GM10248 (cell line): ENCODE measurements at regions not wholly inside any gene's neighbourhood (a gene's known extent, or its start where the extent isn't known, plus 50 kb on each side); places are given as distances from the start of the nearest gene placed in this dataset.

Source experiments
- CTCF ChIA-PET: fragments of 300-600 bp; sonication (Branson Sonifier 250); formaldehyde crosslinking; extraction: SDS; loops from one replicate; lab custom pipeline; 2021; ENCODE audit warnings: antibody characterized with exemption; lab: Yijun Ruan, JAX
- POLR2A ChIA-PET: fragments of 350-650 bp; sonication (Branson Sonifier 250); formaldehyde crosslinking; extraction: SDS; loops from one replicate; lab custom pipeline; 2020; ENCODE audit warnings: antibody characterized with exemption; lab: Yijun Ruan, JAX
- DNase-seq: peaks from one replicate; pipeline ENCODE4 v3.0.0; 2012; ENCODE audit errors: extremely low spot score
- TF ChIP-seq, protein P1 (sequence below): IDR thresholded peaks from 2 replicates; pipeline ENCODE4 v1.5.1; 2012; ENCODE audit warnings: mild to moderate bottlenecking, low read depth; ENCODE audit errors: extremely low read depth, missing control alignments, control extremely low read depth

DNA sequence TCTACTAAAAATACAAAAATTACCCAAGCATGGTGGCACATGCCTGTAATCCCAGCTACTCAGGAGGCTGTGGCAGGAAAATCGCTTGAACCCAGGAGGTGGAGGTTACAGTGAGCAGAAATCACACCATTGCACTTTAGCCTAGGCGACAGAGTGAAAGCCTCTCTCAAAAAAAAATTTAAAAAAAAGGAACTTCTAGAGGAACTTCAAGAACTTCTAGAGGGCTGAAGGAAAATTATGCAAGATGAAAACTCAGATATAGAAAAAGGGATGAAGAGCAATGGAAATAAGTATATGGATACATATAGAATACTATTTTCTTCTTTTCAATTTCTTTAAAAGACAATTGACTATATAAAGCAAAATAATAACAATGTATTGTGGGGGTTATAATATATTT is 51.2 kb upstream of the PRR5 start:
- POLR2A ChIA-PET: no interaction called here
- CTCF ChIA-PET: no interaction called here

DNA sequence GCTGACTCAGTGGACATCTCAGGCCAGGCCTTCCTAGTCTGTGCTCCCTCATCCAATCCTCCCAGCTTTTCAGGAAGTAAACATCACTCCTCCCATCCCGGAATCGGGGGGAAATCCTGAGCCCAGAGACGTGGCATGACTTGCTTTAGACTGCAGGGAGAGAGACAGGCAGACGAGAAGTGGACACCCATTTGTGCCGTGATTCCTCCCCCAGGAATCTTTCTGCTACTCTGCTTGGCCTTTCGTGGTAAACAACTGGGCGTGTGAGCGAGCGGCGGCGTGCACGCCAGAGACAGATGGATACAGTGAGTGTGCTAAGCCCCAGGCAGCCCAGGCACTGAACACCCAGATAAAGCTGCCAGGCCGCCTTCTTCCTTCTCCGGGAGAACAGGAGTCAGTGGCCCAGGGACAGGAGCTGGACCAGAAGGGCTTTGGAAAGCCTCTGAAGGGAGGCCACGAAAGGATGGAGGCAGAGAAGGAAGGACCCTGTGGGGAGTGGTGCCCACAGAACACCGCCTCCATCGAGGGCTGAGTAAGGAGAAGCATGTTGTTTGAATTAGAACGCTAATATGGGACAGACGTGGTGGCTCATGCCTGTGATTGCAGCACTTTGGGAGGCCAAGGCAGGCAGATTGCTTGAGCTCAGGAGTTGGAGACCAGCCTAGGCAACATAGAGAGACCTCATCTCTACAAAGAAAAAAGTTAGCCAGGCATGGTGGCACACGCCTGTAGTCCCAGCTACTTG is 53.0 kb upstream of the PRR5 start:
- CTCF ChIA-PET: interaction anchor here (1.0 kb wide), 1 partner anchor 13 kb away, joined by 3 read pairs; no protein-coding TSS in a partner anchor
- POLR2A ChIA-PET: no interaction called here
- TF ChIP-seq, protein P1, sequence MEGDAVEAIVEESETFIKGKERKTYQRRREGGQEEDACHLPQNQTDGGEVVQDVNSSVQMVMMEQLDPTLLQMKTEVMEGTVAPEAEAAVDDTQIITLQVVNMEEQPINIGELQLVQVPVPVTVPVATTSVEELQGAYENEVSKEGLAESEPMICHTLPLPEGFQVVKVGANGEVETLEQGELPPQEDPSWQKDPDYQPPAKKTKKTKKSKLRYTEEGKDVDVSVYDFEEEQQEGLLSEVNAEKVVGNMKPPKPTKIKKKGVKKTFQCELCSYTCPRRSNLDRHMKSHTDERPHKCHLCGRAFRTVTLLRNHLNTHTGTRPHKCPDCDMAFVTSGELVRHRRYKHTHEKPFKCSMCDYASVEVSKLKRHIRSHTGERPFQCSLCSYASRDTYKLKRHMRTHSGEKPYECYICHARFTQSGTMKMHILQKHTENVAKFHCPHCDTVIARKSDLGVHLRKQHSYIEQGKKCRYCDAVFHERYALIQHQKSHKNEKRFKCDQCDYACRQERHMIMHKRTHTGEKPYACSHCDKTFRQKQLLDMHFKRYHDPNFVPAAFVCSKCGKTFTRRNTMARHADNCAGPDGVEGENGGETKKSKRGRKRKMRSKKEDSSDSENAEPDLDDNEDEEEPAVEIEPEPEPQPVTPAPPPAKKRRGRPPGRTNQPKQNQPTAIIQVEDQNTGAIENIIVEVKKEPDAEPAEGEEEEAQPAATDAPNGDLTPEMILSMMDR: no peak
- DNase-seq: no peak

More for the DNA sequence above, 51.2 kb upstream of the PRR5 start:
- DNase-seq: no peak
- TF ChIP-seq, protein P1: no peak

DNA sequence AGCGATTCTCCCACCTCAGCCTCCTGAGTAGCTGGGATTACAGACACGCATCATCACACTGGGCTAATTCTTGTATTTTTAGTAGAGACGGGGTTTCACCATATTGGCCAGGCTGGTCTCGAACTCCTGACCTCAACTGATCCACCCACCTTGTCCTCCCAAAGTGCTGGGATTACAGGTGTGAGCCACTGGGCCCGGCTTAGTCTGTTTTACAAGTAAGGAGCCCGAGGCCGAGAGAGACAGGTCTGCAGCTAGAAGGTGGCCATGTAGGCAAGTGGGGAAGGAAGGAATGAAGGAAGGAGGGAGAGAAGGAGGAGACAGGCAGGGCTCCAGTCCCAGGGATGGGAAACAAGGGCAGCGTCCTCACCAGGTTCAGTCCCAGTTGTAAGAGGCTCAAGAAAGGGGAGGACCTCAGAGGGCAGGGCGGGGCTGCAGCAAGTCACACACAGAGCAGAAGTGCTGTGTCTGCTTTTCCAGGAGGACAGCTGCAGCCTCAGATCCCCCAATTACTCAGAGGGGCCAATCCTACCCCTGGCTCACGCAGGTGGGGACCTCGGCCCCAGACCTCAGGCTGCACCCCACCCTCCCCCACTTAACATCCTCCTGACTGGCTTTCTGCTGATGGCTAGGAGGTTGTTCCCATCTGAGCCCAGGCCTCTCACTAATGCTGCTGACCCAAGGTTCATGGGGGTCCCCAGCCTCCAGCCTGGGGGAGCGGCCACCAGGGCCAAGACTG is 53.8 kb upstream of the PRR5 start:
- CTCF ChIA-PET: interaction anchor here (4.1 kb wide), 1 partner anchor 22 kb away, joined by 18 read pairs; no protein-coding TSS in a partner anchor
- TF ChIP-seq, protein P1: no peak
- no peak for DNase-seq
- POLR2A ChIA-PET: no interaction called here

DNA sequence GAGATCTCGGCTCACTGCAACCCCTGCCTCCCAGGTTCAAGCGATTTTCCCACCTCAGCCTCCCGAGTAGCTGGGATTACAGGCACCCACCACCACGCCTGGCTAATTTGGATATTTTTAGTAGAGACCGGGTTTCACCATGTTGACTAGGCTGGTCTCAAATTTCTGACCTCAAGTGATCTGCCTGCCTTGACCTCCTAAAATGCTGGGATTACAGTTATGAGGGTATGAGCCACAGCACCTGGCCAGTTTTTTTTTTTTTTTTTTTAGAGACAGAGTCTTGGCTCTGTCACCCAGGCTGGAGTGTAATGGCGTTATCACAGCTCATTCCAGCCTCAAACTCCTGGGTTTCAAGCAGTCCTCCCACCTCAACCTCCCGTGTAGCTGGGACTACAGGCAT is 54.9 kb upstream of the PRR5 start:
- DNase-seq: no peak
- ChIA-PET POLR2A (no interaction called here), CTCF (interaction anchor here (4.1 kb wide), 1 partner anchor 21 kb away, joined by 18 read pairs; no protein-coding TSS in a partner anchor)
- TF ChIP-seq, protein P1: no peak

DNA sequence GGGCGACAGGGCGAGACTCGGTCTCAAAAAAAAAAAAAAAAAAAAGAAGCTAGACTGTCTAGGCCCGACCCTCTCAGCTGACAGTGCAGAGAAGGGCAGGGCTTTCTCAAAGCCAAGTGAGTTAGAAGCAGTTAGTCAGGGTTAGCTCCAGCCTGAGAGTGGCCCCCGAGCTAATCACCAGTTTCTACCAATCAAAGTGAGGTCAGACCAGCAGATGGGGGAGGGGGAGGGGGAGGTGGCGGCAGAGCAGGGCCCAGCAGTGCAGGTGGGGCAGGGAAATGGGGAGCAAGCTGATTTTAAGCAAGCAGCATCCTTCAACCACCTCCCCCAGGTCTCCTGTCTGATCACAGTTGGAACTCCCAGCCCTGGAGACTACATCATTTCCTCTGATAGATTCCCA is 55.3 kb upstream of the PRR5 start:
- no peak for DNase-seq
- TF ChIP-seq, protein P1: no peak
- ChIA-PET POLR2A (interaction anchor here (0.6 kb wide), 1 partner anchor 350 kb away, joined by 3 read pairs; no protein-coding TSS in a partner anchor), CTCF (interaction anchor here (4.1 kb wide), 1 partner anchor 20 kb away, joined by 18 read pairs; no protein-coding TSS in a partner anchor)

DNA sequence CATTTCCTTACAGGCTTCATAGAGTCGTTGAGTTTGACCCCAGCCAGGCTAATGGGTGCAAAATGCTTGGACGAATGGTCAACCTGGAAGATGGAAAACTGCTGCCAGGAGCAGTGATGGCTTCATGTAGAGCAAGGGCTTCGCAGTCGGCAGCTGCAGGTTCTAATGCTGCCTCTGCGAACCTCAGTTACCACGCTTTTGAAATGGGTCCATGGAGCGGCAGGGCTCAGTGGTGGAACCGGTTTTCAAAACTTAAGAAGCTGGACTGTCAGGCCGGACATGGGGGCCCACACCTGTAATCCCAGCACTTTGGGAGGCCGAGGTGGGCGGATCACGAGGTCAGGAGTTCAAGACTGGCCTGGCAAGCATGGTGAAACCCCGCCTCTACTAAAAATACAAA is 55.9 kb upstream of the PRR5 start:
- DNase-seq: no peak
- POLR2A ChIA-PET: interaction anchor here (0.6 kb wide), 2 partner anchors 183 to 351 kb away, joined by 3 read pairs; no protein-coding TSS in a partner anchor
- TF ChIP-seq, protein P1: no peak
- CTCF ChIA-PET: interaction anchor here (4.1 kb wide), 1 partner anchor 20 kb away, joined by 18 read pairs; no protein-coding TSS in a partner anchor
